Chondrocyte (in vitro differentiated cells): ENCODE measurements at regions not wholly inside any gene's neighbourhood (a gene's known extent, or its start where the extent isn't known, plus 50 kb on each side); places are given as distances from the start of the nearest gene placed in this dataset.

Experiments
- DNase-seq: peaks from one replicate; pipeline ENCODE4 v3.0.0; 2021; ENCODE audit warnings: mixed read lengths, low spot score
- H3K27ac Mint-ChIP-seq: one replicate; pipeline ENCODE4 v1.8.0; 2021; ENCODE audit warnings: mild to moderate bottlenecking, moderate library complexity, mixed read lengths; ENCODE audit not compliant: unreplicated experiment
- H3K27me3 Mint-ChIP-seq: 2 replicates; pipeline ENCODE4 v1.8.0; 2021; ENCODE audit warnings: low read depth, mixed read lengths
- H3K36me3 Mint-ChIP-seq: 2 replicates; pipeline ENCODE4 v1.8.0; 2021; ENCODE audit warnings: low read depth, mixed read lengths
- H3K4me1 Mint-ChIP-seq: 2 replicates; pipeline ENCODE4 v1.8.0; 2021; ENCODE audit warnings: low read depth, mild to moderate bottlenecking, mixed read lengths
- H3K4me3 Mint-ChIP-seq: one replicate; pipeline ENCODE4 v1.8.0; 2021; ENCODE audit warnings: mild to moderate bottlenecking, moderate library complexity, mixed read lengths; ENCODE audit not compliant: unreplicated experiment
- H3K9me3 Mint-ChIP-seq: 2 replicates; pipeline ENCODE4 v1.8.0; 2021; ENCODE audit warnings: low read depth, mixed read lengths
- TF ChIP-seq, protein P1 (sequence below): fragments of 200-600 bp; sonication (generic); IDR thresholded peaks from 2 replicates; pipeline ENCODE4 v1.5.0; 2021; ENCODE audit warnings: antibody characterized with exemption, mild to moderate bottlenecking, moderate library complexity

DNA sequence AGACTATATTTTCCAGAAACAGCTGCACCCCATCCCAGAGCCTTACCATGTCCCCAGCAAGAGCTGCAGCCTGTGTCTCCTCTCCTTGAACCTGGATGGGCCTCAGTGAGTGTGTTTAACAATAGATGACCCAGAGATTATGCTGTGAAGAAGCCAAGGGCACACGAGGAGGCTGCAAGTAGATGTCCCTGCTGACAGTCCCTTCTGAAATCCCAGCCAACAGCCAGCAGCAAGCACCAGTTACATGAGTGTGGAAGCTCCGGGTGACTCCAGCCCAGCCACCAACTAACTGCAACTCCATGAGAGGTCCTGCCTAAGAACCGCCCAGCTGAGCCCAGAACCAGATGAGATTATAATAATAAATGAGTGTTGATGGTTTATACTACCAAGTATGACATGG is 191.7 kb downstream of the BCL11B start:
- Mint-ChIP-seq H3K36me3 (peaks cover 3% of the 10 kb centered on the region), H3K27ac (no peak overlapping the region), H3K9me3 (peaks cover 25% of the 10 kb centered on the region), H3K4me3 (no peak overlapping the region), H3K27me3 (peaks cover 40% of the 10 kb centered on the region), H3K4me1 (no peaks in the 10 kb centered on the region)
- no peak for DNase-seq
- TF ChIP-seq, protein P1, sequence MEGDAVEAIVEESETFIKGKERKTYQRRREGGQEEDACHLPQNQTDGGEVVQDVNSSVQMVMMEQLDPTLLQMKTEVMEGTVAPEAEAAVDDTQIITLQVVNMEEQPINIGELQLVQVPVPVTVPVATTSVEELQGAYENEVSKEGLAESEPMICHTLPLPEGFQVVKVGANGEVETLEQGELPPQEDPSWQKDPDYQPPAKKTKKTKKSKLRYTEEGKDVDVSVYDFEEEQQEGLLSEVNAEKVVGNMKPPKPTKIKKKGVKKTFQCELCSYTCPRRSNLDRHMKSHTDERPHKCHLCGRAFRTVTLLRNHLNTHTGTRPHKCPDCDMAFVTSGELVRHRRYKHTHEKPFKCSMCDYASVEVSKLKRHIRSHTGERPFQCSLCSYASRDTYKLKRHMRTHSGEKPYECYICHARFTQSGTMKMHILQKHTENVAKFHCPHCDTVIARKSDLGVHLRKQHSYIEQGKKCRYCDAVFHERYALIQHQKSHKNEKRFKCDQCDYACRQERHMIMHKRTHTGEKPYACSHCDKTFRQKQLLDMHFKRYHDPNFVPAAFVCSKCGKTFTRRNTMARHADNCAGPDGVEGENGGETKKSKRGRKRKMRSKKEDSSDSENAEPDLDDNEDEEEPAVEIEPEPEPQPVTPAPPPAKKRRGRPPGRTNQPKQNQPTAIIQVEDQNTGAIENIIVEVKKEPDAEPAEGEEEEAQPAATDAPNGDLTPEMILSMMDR, result no peak

DNA sequence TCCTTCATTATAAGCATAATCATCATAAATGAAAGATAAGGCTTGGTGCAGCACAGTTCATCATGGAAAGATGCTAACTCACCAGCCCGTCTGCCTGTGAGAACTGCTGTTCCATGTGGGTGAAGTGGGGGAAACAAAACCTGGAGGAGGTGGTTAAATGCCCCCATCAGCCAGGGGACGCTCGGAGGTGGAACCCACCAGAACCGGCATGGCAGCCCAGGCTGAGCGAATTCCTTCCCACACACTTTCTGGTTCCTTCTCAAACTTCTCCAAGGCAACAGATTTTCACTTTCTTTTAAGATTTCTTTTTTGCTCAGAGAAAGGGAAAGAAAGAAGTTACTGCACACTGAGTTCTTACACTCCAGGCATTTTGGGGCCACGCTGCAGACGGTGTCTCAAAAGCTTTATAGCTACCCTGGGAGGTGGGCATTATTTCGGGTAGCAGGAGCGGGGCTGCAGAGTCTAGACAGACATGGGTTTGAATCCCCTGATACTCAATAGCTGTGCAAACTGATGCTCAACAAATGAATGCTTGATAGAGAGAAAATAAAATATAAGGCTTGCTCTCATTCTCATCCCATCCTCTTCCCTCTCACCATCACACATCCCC is 190.7 kb downstream of the BCL11B start:
- peaks cover 39% of the 10 kb centered on the region for H3K27me3 Mint-ChIP-seq
- no peak for DNase-seq
- peaks cover 25% of the 10 kb centered on the region for H3K9me3 Mint-ChIP-seq
- no peak overlapping the region for H3K27ac Mint-ChIP-seq
- H3K36me3 Mint-ChIP-seq, result peaks cover 3% of the 10 kb centered on the region
- TF ChIP-seq, protein P1, result no peak
- no peaks in the 10 kb centered on the region for H3K4me1 Mint-ChIP-seq
- no peak overlapping the region for H3K4me3 Mint-ChIP-seq

DNA sequence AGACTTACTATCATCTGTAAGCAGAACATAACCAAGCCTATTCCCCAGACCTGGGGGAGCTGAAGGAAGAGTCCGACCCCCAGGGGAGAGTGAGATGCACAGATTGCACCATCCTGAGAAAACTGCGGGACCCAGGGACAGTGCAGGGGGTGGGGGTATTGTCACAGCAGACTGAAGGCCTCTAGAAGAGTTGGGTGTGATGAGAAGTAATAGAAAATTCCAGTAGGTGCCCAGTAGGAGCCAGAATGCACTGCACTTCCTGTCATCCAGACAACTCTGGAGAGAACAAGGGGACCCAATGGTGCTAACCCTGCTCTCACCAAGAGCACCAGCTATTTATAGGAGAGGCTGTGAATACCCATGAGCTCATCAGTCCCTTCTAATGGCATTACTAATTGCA is 190.1 kb downstream of the BCL11B start:
- Mint-ChIP-seq H3K4me1 (no peaks in the 10 kb centered on the region), H3K27ac (no peak overlapping the region), H3K9me3 (peaks cover 25% of the 10 kb centered on the region), H3K27me3 (peaks cover 41% of the 10 kb centered on the region), H3K4me3 (no peak overlapping the region), H3K36me3 (peaks cover 3% of the 10 kb centered on the region)
- no peak for DNase-seq
- TF ChIP-seq, protein P1, result no peak

DNA sequence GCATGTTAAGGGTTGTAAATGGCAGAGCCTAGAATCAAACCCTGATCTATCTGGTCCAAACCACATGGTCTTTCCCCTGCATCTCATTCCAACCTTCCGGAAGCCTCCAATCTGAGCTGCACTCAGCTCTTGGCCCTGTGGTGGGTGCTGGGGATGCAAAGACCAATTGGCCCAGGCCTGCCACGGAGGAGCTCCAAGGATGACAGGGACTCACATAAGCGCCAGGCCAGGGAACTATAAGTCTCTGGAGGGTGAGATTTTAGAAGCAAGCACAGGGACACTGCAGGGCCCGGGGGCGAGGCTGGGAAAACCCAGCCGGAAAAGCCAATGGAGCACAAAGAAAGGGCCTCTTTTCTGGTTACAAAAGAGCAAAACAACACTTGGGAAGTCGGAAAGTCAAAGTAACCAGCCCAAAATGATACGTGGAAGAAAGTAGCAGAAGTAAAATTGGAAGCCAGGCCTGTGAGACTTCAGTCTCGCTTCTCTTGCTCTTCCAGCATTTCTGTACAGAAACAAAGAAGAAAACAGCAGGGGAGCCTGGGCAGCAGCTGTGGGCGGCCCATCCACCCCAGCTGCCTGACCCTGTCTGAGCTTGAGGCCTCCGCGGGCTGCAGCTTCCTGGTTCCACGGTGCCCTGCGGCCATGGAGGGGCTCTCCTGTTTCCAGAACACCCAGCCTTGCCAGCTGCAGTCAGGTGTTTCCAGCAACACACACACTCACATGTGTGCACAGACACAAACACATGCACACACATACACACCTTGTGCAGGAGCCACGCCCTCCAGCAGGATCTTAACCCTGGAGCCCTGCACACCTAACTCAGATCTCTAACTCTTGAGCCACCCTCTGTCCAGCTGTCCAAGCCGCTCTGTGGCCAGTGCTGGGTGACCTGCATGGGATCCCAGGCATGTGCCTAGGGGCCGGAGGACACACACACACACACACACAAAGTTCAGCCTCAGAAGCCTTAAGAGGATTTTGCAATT is 178.2 kb downstream of the BCL11B start:
- no peak overlapping the region for H3K27ac Mint-ChIP-seq
- TF ChIP-seq, protein P1, result no peak

DNA sequence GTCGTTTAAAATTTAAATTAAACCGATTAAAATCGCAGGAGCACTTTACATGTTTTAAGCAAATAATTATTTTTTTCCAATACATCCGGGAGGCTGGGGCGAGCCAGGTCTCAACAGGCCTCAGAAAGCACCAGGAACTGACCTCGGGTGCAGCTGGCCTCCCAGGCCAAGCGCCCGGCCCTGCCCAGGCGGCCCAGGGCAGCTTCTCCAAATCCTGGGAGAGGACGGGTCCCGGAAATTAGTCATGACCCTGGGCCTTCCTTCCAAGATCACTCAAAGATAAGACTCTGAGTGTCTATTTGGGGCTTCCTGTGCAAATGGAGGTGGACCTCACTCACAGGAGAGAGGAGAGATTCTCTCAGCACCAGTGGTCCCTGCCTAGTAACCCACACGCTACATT is 177.1 kb downstream of the BCL11B start:
- peaks cover 3% of the 10 kb centered on the region for H3K27me3 Mint-ChIP-seq
- H3K4me1 Mint-ChIP-seq, result peaks cover 13% of the 10 kb centered on the region
- H3K9me3 Mint-ChIP-seq, result peaks cover 8% of the 10 kb centered on the region
- no peak overlapping the region for H3K4me3 Mint-ChIP-seq
- H3K27ac Mint-ChIP-seq, result no peak overlapping the region
- no peak for DNase-seq
- TF ChIP-seq, protein P1, result no peak
- no peaks in the 10 kb centered on the region for H3K36me3 Mint-ChIP-seq

More for the DNA sequence above, 178.2 kb downstream of the BCL11B start:
- Mint-ChIP-seq H3K4me3 (no peak overlapping the region), H3K9me3 (peaks cover 12% of the 10 kb centered on the region), H3K27me3 (peaks cover 3% of the 10 kb centered on the region), H3K4me1 (peaks cover 13% of the 10 kb centered on the region), H3K36me3 (no peaks in the 10 kb centered on the region)
- no peak for DNase-seq
